ENCODE measurements at regions not wholly inside any gene's neighbourhood (a gene's known extent, or its start where the extent isn't known, plus 50 kb on each side); places are given as distances from the start of the nearest gene placed in this dataset.

- no peak for TF ChIP-seq EZH2 (IDR thresholded peaks at IDR 0.05)
- TF ChIP-seq POLR2AphosphoS5 (IDR thresholded peaks at IDR 0.05; ENCODE audit: borderline replicate concordance, low read depth, low read length), result no peak
- TF ChIP-seq FOXP2 (optimal IDR thresholded peaks at IDR 0.05; ENCODE audit: control extremely low read depth, extremely low read length, insufficient read depth), result no peak
Measured at GRCh38 chr11:29495676-29496075, 521.2 kb downstream of the KCNA4 start.
